Transverse colon (tissue), 4 donors: ENCODE measurements at regions not wholly inside any gene's neighbourhood (a gene's known extent, or its start where the extent isn't known, plus 50 kb on each side); places are given as distances from the start of the nearest gene placed in this dataset.

Experiments
- CTCF ChIP-seq, 5 experiments: fragments of 200-600 bp in 3 of 5; fragments of 450-650 bp in 2 of 5; sonication (generic) in 3 of 5; IDR thresholded peaks; 1 replicate in 2 of 5; 2 replicates in 3 of 5; pipeline ENCODE4 v1.5.1; 2016 to 2017; ENCODE audit warnings: antibody characterized with exemption in 5 of 5, inconsistent platforms in 3 of 5, mild to moderate bottlenecking in 2 of 5, moderate library complexity in 1 of 5
- POLR2A ChIP-seq: fragments of 450-650 bp; IDR thresholded peaks from one replicate; pipeline ENCODE4 v1.6.1; 2016; ENCODE audit warnings: antibody characterized with exemption, mild to moderate bottlenecking, moderate library complexity
- POLR2AphosphoS5 ChIP-seq, 3 donors: sonication (generic); formaldehyde crosslinking; IDR thresholded peaks; one replicate each; pipeline ENCODE4 v1.6.1; 2016; ENCODE audit warnings: antibody characterized with exemption in 3 of 3

GRCh38 chr4:123919576-123920098, 523.0 kb downstream of the SPRY1 start:
- no peak for TF ChIP-seq CTCF (IDR thresholded peaks at IDR 0.05)
- TF ChIP-seq POLR2AphosphoS5 (IDR thresholded peaks at IDR 0.05): no peak
- no peak for TF ChIP-seq POLR2A
